ENCODE measurements at regions not wholly inside any gene's neighbourhood (a gene's known extent, or its start where the extent isn't known, plus 50 kb on each side); places are given as distances from the start of the nearest gene placed in this dataset.

- TF ChIP-seq EZH2phosphoT487 (IDR thresholded peaks at IDR 0.05; ENCODE audit: borderline replicate concordance, low read length): no peak
- TF ChIP-seq, protein P1, sequence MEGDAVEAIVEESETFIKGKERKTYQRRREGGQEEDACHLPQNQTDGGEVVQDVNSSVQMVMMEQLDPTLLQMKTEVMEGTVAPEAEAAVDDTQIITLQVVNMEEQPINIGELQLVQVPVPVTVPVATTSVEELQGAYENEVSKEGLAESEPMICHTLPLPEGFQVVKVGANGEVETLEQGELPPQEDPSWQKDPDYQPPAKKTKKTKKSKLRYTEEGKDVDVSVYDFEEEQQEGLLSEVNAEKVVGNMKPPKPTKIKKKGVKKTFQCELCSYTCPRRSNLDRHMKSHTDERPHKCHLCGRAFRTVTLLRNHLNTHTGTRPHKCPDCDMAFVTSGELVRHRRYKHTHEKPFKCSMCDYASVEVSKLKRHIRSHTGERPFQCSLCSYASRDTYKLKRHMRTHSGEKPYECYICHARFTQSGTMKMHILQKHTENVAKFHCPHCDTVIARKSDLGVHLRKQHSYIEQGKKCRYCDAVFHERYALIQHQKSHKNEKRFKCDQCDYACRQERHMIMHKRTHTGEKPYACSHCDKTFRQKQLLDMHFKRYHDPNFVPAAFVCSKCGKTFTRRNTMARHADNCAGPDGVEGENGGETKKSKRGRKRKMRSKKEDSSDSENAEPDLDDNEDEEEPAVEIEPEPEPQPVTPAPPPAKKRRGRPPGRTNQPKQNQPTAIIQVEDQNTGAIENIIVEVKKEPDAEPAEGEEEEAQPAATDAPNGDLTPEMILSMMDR (conservative IDR thresholded peaks at IDR 0.05; ENCODE audit: low read depth, low read length): no peak
Measured at GRCh38 chr10:23975431-23975830, 233.5 kb upstream of the KIAA1217 start.
